HepG2 (cell line): ENCODE measurements at regions not wholly inside any gene's neighbourhood (a gene's known extent, or its start where the extent isn't known, plus 50 kb on each side); places are given as distances from the start of the nearest gene placed in this dataset.

ENCODE experiments used
- ATAC-seq: fragments of 200-7000 bp; cut with Tn5 transposase; 3 replicates; pipeline ENCODE4 v1.9.1; 2020; ENCODE audit warnings: mild to moderate bottlenecking, moderate library complexity
- BruUV-seq: library from RNA; stranded (reverse); fragments of 400-500 nt; replicated peaks from 2 replicates; lab custom pipeline; 2021; lab: Mats Ljungman, UMichigan
- CTCF ChIA-PET: fragments of 300-600 bp; formaldehyde crosslinking; extraction: SDS; loops from one replicate; lab custom pipeline; 2021; ENCODE audit warnings: low total read pairs, inconsistent platforms, low intra/inter-chr PET ratio; lab: Yijun Ruan, JAX
- POLR2A ChIA-PET: fragments of 350-600 bp; sonication (Branson Sonifier 250); formaldehyde crosslinking; loops from one replicate; lab custom pipeline; 2020; ENCODE audit warnings: antibody characterized with exemption, inconsistent platforms; lab: Yijun Ruan, JAX
- DNase-seq: peaks from one replicate; pipeline ENCODE4 v3.0.0-alpha.2; 2015; ENCODE audit warnings: low spot score
- FAIRE-seq: peaks from 3 replicates; lab custom pipeline; 2011; peaks lifted over from hg19 to GRCh38; lab: Jason Lieb, UNC
- H2AFZ ChIP-seq: one replicate; pipeline ENCODE4 v1.6.1; 2011; ENCODE audit warnings: low read length, inconsistent platforms
- H3K27ac ChIP-seq: fragments of 300-600 bp; 3 replicates; pipeline ENCODE4 v1.8.0; 2011; ENCODE audit warnings: mixed run types, mild to moderate bottlenecking, mixed read lengths, low read length, inconsistent platforms; ENCODE audit not compliant: insufficient read depth; ENCODE audit errors: extremely low read length
- H3K27me3 ChIP-seq, 2 experiments: fragments of 200-600 bp in 1 of 2; 2 replicates in 1 of 2; 3 replicates in 1 of 2; pipeline versions ENCODE4 v1.6.0 to v1.8.0; 2011; ENCODE audit warnings: low read length in 2 of 2, mild to moderate bottlenecking in 2 of 2, moderate library complexity in 2 of 2, inconsistent platforms in 1 of 2; ENCODE audit not compliant: insufficient read depth in 2 of 2, control insufficient read depth in 1 of 2
- H3K36me3 ChIP-seq, 2 experiments: fragments of 200-600 bp in 1 of 2; replicated peaks in 1 of 2; 2 replicates in 1 of 2; 3 replicates in 1 of 2; pipeline versions ENCODE4 v1.5.1 to v1.8.0; 2011; ENCODE audit warnings: low read length in 2 of 2, inconsistent platforms in 1 of 2; ENCODE audit not compliant: insufficient read depth in 2 of 2, control insufficient read depth in 1 of 2
- H3K4me1 ChIP-seq: 2 replicates; pipeline ENCODE4 v1.5.1; 2012; ENCODE audit warnings: low read length, inconsistent platforms; ENCODE audit not compliant: insufficient read depth
- H3K4me2 ChIP-seq: 2 replicates; pipeline ENCODE4 v1.6.0; 2011; ENCODE audit warnings: low read depth, low read length, inconsistent platforms
- H3K4me3 ChIP-seq, 3 experiments: fragments of 200-600 bp in 1 of 3; sonication (generic), shearing (Covaris generic) in 1 of 3; replicated peaks in 1 of 3; 2 replicates each; pipeline ENCODE4 v1.5.1; 2011 to 2016; ENCODE audit warnings: low read length in 3 of 3, inconsistent platforms in 2 of 3, low read depth in 2 of 3, mild to moderate bottlenecking in 2 of 3, control low read depth in 1 of 3, mixed read lengths in 1 of 3; ENCODE audit not compliant: insufficient read depth in 1 of 3
- H3K79me2 ChIP-seq: one replicate; pipeline ENCODE4 v1.6.1; 2011; ENCODE audit warnings: low read length, inconsistent platforms; ENCODE audit not compliant: insufficient read depth
- H3K9ac ChIP-seq: 2 replicates; pipeline ENCODE4 v1.6.0; 2011; ENCODE audit warnings: mild to moderate bottlenecking, low read depth, low read length, inconsistent platforms; ENCODE audit not compliant: insufficient read depth
- H3K9me3 ChIP-seq: 2 replicates; pipeline ENCODE4 v1.5.1; 2012; ENCODE audit warnings: mild to moderate bottlenecking, low read length
- H4K20me1 ChIP-seq: 2 replicates; pipeline ENCODE4 v1.6.0; 2011; ENCODE audit warnings: inconsistent platforms, mild to moderate bottlenecking, low read length, moderate library complexity; ENCODE audit not compliant: insufficient read depth
- ETV6 ChIP-seq: sonication (generic); formaldehyde crosslinking; conservative IDR thresholded peaks from 2 replicates; pipeline ENCODE4 v1.4.0; 2020; ENCODE audit warnings: missing genetic modification reagents
- HNF4G ChIP-seq, 2 experiments: sonication (generic) in 1 of 2; formaldehyde crosslinking in 1 of 2; IDR thresholded peaks; 2 replicates each; pipeline versions ENCODE4 v1.4.0 to v1.6.1; 2011 to 2020; ENCODE audit warnings: borderline replicate concordance in 2 of 2, low read depth in 2 of 2, mild to moderate bottlenecking in 2 of 2, low read length in 1 of 2, missing genetic modification reagents in 1 of 2, moderate library complexity in 1 of 2
- MAF1 ChIP-seq: sonication (generic); formaldehyde crosslinking; IDR thresholded peaks from 2 replicates; pipeline ENCODE4 v1.5.0; 2020; ENCODE audit warnings: missing genetic modification reagents, borderline replicate concordance
- NFYC ChIP-seq: IDR thresholded peaks from 2 replicates; pipeline ENCODE4 v1.6.1; 2016; ENCODE audit warnings: missing genetic modification reagents, missing compliant biosample characterization
- POLR2G ChIP-seq: fragments of 200-400 bp; formaldehyde crosslinking; IDR thresholded peaks from 2 replicates; pipeline ENCODE4 v1.6.1; 2018; ENCODE audit warnings: mild to moderate bottlenecking, low read depth, low read length, moderate library complexity
- SMC3 ChIP-seq: IDR thresholded peaks from 2 replicates; pipeline ENCODE4 v1.6.1; 2011; ENCODE audit warnings: low read length, improper control_type of control experiment
- TBX2 ChIP-seq: sonication (generic); formaldehyde crosslinking; IDR thresholded peaks from 2 replicates; pipeline ENCODE4 v1.5.0; 2020; ENCODE audit warnings: missing genetic modification reagents, mild to moderate bottlenecking, borderline replicate concordance
- ZKSCAN1 ChIP-seq: fragments of 150-350 bp; IDR thresholded peaks from 2 replicates; pipeline ENCODE4 v1.6.1; 2014; ENCODE audit warnings: low read length
- ZNF17 ChIP-seq: sonication (generic); formaldehyde crosslinking; IDR thresholded peaks from 2 replicates; pipeline ENCODE4 v1.5.0; 2020; ENCODE audit warnings: mild to moderate bottlenecking, missing genetic modification reagents
- WGBS: methylation state at CpG from one replicate; pipeline ENCODE4 v1.1.6; 2017; ENCODE audit warnings: low lambda C conversion rate; 5-methylcytosine and 5-hydroxymethylcytosine counted together
- in situ Hi-C: cut with HindIII; loops from 2 replicates; pipeline ENCODE4 v1.10.0; 2017; ENCODE audit warnings: low pct_unique_long_range_greater_than_20kb; ENCODE audit not compliant: extremely low pct_ligation_motif_present
- intact Hi-C: fragments of 100-400 bp; cut with micrococcal nuclease; formaldehyde crosslinking; loops from one replicate; pipeline ENCODE4 v1.10.0; 2022; ENCODE audit not compliant: unreplicated experiment
- TF ChIP-seq, protein P1 (sequence below): fragments of 450-650 bp; IDR thresholded peaks from 2 replicates; pipeline ENCODE4 v1.6.1; 2017; ENCODE audit warnings: mild to moderate bottlenecking
- TF ChIP-seq, protein P2 (sequence below): sonication (generic); formaldehyde crosslinking; IDR thresholded peaks from 2 replicates; pipeline ENCODE4 v1.8.1; 2023; ENCODE audit warnings: mild to moderate bottlenecking, missing genetic modification reagents

DNA sequence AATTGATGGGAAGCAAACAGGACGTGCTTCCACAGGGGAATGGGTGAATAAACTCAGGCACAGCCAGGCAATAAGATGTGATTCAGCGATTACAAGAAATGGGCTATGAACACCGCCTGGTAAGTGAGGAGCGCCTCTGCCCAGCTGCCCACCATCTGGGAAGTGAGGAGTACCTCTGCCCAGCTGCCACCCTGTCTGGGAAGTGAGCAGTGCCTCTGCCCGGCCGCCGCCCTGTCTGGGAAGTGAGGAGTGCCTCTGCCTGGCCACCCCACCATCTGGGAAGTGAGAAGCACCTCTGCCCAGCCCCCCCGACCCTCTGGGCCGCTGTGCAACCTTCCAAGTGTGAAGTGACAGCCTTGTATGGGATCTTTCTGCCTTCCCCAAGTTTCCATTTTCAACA lies 73.2 kb upstream of the PRR5 start:
- DNase-seq (no peak), FAIRE-seq (no peak), ATAC-seq (no peak)
- H3K4me1 ChIP-seq, result no peaks in the 10 kb centered on the region
- intact Hi-C loops, result no loop called here
- TF ChIP-seq, protein P1, sequence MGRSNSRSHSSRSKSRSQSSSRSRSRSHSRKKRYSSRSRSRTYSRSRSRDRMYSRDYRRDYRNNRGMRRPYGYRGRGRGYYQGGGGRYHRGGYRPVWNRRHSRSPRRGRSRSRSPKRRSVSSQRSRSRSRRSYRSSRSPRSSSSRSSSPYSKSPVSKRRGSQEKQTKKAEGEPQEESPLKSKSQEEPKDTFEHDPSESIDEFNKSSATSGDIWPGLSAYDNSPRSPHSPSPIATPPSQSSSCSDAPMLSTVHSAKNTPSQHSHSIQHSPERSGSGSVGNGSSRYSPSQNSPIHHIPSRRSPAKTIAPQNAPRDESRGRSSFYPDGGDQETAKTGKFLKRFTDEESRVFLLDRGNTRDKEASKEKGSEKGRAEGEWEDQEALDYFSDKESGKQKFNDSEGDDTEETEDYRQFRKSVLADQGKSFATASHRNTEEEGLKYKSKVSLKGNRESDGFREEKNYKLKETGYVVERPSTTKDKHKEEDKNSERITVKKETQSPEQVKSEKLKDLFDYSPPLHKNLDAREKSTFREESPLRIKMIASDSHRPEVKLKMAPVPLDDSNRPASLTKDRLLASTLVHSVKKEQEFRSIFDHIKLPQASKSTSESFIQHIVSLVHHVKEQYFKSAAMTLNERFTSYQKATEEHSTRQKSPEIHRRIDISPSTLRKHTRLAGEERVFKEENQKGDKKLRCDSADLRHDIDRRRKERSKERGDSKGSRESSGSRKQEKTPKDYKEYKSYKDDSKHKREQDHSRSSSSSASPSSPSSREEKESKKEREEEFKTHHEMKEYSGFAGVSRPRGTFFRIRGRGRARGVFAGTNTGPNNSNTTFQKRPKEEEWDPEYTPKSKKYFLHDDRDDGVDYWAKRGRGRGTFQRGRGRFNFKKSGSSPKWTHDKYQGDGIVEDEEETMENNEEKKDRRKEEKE, result no peak
- TF ChIP-seq ZNF17 (CRISPR knock-in tag) (no peak), SMC3 (no peak), ZKSCAN1 (no peak), HNF4G (IDR thresholded peaks at IDR 0.05; ENCODE audit: borderline replicate concordance, low read depth, low read length) (no peak), HNF4G (CRISPR knock-in tag; IDR thresholded peaks at IDR 0.05; ENCODE audit: borderline replicate concordance, low read depth) (no peak), POLR2G (no peak), MAF1 (CRISPR knock-in tag) (no peak), TBX2 (no peak), NFYC (CRISPR knock-in tag) (no peak), ETV6 (no peak)
- TF ChIP-seq, protein P2, sequence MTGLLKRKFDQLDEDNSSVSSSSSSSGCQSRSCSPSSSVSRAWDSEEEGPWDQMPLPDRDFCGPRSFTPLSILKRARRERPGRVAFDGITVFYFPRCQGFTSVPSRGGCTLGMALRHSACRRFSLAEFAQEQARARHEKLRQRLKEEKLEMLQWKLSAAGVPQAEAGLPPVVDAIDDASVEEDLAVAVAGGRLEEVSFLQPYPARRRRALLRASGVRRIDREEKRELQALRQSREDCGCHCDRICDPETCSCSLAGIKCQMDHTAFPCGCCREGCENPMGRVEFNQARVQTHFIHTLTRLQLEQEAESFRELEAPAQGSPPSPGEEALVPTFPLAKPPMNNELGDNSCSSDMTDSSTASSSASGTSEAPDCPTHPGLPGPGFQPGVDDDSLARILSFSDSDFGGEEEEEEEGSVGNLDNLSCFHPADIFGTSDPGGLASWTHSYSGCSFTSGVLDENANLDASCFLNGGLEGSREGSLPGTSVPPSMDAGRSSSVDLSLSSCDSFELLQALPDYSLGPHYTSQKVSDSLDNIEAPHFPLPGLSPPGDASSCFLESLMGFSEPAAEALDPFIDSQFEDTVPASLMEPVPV, result no peak
- no peak overlapping the region for H3K27ac ChIP-seq
- H4K20me1 ChIP-seq, result no peaks in the 10 kb centered on the region
- ChIA-PET CTCF (no interaction called here), POLR2A (no interaction called here)
- H3K36me3 ChIP-seq, result no peaks in the 10 kb centered on the region
- no TSS peak for BruUV-seq
- in situ Hi-C loops, result loop anchor here (5.0 to 25.0 kb wide), 4 partner anchors 274 to 742 kb away; partner anchors contain the start of gene PNPLA5
- H3K79me2 ChIP-seq, result no peaks in the 10 kb centered on the region
- H3K9ac ChIP-seq, result no peak overlapping the region
- no peak overlapping the region for H3K4me2 ChIP-seq
- WGBS, result 21% methylated on average over 7 of the region's 9 CpGs
- peaks cover 0 to 24% of the 10 kb centered on the region in 2 experiments for H3K27me3 ChIP-seq
- H3K4me3 ChIP-seq, result no peak overlapping the region
- no peaks in the 10 kb centered on the region for H3K9me3 ChIP-seq
- no peak overlapping the region for H2AFZ ChIP-seq
